Adrenal gland (tissue), 9 donors: ENCODE measurements at regions not wholly inside any gene's neighbourhood (a gene's known extent, or its start where the extent isn't known, plus 50 kb on each side); places are given as distances from the start of the nearest gene placed in this dataset.

Source experiments
- DNase-seq, 7 donors: peaks; one replicate each; pipeline ENCODE4 v3.0.0-alpha.2; 2019 to 2020
- H3K27ac ChIP-seq, 5 donors: fragments of 200-600 bp; sonication (generic) in 4 of 5; 1 replicate in 3 of 5; 2 replicates in 2 of 5; pipeline versions ENCODE4 v1.5.1 to v1.8.0; 2016 to 2020; ENCODE audit warnings: mild to moderate bottlenecking in 1 of 5
- H3K27me3 ChIP-seq: fragments of 200-600 bp; 2 replicates; pipeline ENCODE4 v1.8.0; 2021
- H3K36me3 ChIP-seq, 2 donors: fragments of 200-600 bp; replicated peaks in 1 of 2; 1 replicate in 1 of 2; 2 replicates in 1 of 2; pipeline versions ENCODE4 v1.5.1 to v1.8.0; 2018 to 2022
- H3K4me1 ChIP-seq, 2 donors: fragments of 200-600 bp; replicated peaks in 1 of 2; 1 replicate in 1 of 2; 2 replicates in 1 of 2; pipeline versions ENCODE4 v1.5.1 to v1.8.0; 2018 to 2021
- H3K4me3 ChIP-seq, 4 donors: fragments of 200-600 bp; sonication (generic) in 3 of 4; one replicate each; pipeline ENCODE4 v1.5.1; 2016 to 2018
- H3K9me3 ChIP-seq, 3 donors: fragments of 200-600 bp; sonication (generic) in 1 of 3; replicated peaks in 1 of 3; 1 replicate in 2 of 3; 2 replicates in 1 of 3; pipeline versions ENCODE4 v1.5.1 to v1.8.0; 2016 to 2021
- CTCF ChIP-seq, 6 experiments: fragments of 450-650 bp in 4 of 6; fragments of 200-600 bp in 2 of 6; sonication (generic) in 1 of 6; IDR thresholded peaks; 1 replicate in 5 of 6; 2 replicates in 1 of 6; pipeline versions ENCODE4 v1.5.1 to v1.8.0; 2016 to 2021; ENCODE audit warnings: antibody characterized with exemption in 6 of 6, mild to moderate bottlenecking in 2 of 6, moderate library complexity in 1 of 6
- POLR2A ChIP-seq, 2 donors: fragments of 450-650 bp; IDR thresholded peaks; one replicate each; pipeline ENCODE4 v1.6.1; 2017; ENCODE audit warnings: antibody characterized with exemption in 2 of 2, mild to moderate bottlenecking in 2 of 2, moderate library complexity in 1 of 2
- WGBS, 4 donors: extraction: QIAGEN DNeasy Blood & Tissue Kit in 2 of 4; methylation state at CpG; one replicate each; pipeline versions ENCODE4 v1.1.5 to v1.1.7; 2013 to 2017; 5-methylcytosine and 5-hydroxymethylcytosine counted together
- intact Hi-C, 2 donors: fragments of 100-400 bp; cut with DNase I; formaldehyde crosslinking; loops; one replicate each; pipeline versions ENCODE4 v1.14.1 to v1.15.0; 2022 to 2023
- donor health status: healthy with polysubstance abuse.
- donor health status: Bipolar disorder and iron deficiency.
- donor health status: DM: yes; HTN: yes; CAD: no.
- donor health status: DM: no; HTN: no; CAD: no.
- donor health status: DM: no; HTN: no; CAD: no.

GRCh38 chr20:39268981-39269461 lies 306.9 kb downstream of the DHX35 start:
- DNase-seq = peak; percentile 38 to 78 (median 66)

GRCh38 chr20:39268491-39268951 lies 306.4 kb downstream of the DHX35 start:
- no peaks in the 10 kb centered on the region for H3K36me3 ChIP-seq
- intact Hi-C loops = loop anchor here in 1 of 2 donors (5.0 kb wide), 3 partner anchors 156 to 604 kb away; no protein-coding TSS in a partner anchor
- no peak overlapping the region for H3K4me3 ChIP-seq
- H3K9me3 ChIP-seq = no peaks in the 10 kb centered on the region
- H3K4me1 ChIP-seq = peaks cover 0 to 13% of the 10 kb centered on the region in 2 donors
- TF ChIP-seq POLR2A (IDR thresholded peaks at IDR 0.05) (no peak), CTCF (IDR thresholded peaks at IDR 0.05) (no peak)
- no peaks in the 10 kb centered on the region for H3K27me3 ChIP-seq
- H3K27ac ChIP-seq = peak overlapping the region in 1 of 5 donors; percentile 41
- WGBS, 4 donors = 42 to 54% (median 49%) methylated on average over 9 of the region's 9 CpGs
- peak in 5 of 7 donors; percentile 22 to 71 (median 25) for DNase-seq

More at GRCh38 chr20:39268981-39269461, 306.9 kb downstream of the DHX35 start:
- Histone ChIP-seq H3K36me3 (no peaks in the 10 kb centered on the region), H3K27me3 (no peaks in the 10 kb centered on the region), H3K4me3 (no peak overlapping the region), H3K9me3 (no peaks in the 10 kb centered on the region), H3K4me1 (peaks cover 0 to 13% of the 10 kb centered on the region in 2 donors), H3K27ac (peak overlapping the region in 2 of 5 donors; percentile 39 to 41)
- TF ChIP-seq CTCF (IDR thresholded peaks at IDR 0.05) (peak; percentile 81 to 89 (median 85)), POLR2A (IDR thresholded peaks at IDR 0.05) (no peak)
- WGBS, 4 donors = 38 to 51% (median 40%) methylated on average over 5 to 7 of the region's 7 CpGs
- intact Hi-C loops = loop anchor here in 1 of 2 donors (5.0 kb wide), 3 partner anchors 157 to 603 kb away; no protein-coding TSS in a partner anchor

- no peak for DNase-seq
- no peaks in the 10 kb centered on the region for H3K9me3 ChIP-seq
- H3K27ac ChIP-seq = no peak overlapping the region
- intact Hi-C loops = loop anchor here in 1 of 2 donors (5.0 kb wide), 3 partner anchors 155 to 605 kb away; no protein-coding TSS in a partner anchor
- H3K4me1 ChIP-seq = peaks cover 0 to 13% of the 10 kb centered on the region in 2 donors
- no peaks in the 10 kb centered on the region for H3K36me3 ChIP-seq
- TF ChIP-seq POLR2A (IDR thresholded peaks at IDR 0.05) = no peak
- TF ChIP-seq CTCF (IDR thresholded peaks at IDR 0.05) = no peak
- WGBS, 4 donors = 81 to 93% (median 88%) methylated on average over 4 of the region's 4 CpGs
- H3K27me3 ChIP-seq = no peaks in the 10 kb centered on the region
- H3K4me3 ChIP-seq = no peak overlapping the region
Observed at GRCh38 chr20:39266989-39267388, 304.8 kb downstream of the DHX35 start.

- TF ChIP-seq CTCF (IDR thresholded peaks at IDR 0.05) (peak; percentile 68 to 92 (median 86)), POLR2A (IDR thresholded peaks at IDR 0.05) (no peak)
- Histone ChIP-seq H3K27ac (no peak overlapping the region), H3K27me3 (no peaks in the 10 kb centered on the region), H3K4me3 (no peak overlapping the region), H3K36me3 (no peaks in the 10 kb centered on the region), H3K9me3 (no peaks in the 10 kb centered on the region), H3K4me1 (peaks cover 0 to 4% of the 10 kb centered on the region in 2 donors)
- WGBS, 4 donors = 4 to 6% (median 5%) methylated on average over 3 of the region's 3 CpGs
- intact Hi-C loops = loop anchor here in 1 of 2 donors (5.0 kb wide), 3 partner anchors 152 to 608 kb away; no protein-coding TSS in a partner anchor
- peak; percentile 68 to 90 (median 82) for DNase-seq
Observed at GRCh38 chr20:39264506-39265172, 302.5 kb downstream of the DHX35 start.
